ENCODE measurements at regions not wholly inside any gene's neighbourhood (a gene's known extent, or its start where the extent isn't known, plus 50 kb on each side); places are given as distances from the start of the nearest gene placed in this dataset.

DNA sequence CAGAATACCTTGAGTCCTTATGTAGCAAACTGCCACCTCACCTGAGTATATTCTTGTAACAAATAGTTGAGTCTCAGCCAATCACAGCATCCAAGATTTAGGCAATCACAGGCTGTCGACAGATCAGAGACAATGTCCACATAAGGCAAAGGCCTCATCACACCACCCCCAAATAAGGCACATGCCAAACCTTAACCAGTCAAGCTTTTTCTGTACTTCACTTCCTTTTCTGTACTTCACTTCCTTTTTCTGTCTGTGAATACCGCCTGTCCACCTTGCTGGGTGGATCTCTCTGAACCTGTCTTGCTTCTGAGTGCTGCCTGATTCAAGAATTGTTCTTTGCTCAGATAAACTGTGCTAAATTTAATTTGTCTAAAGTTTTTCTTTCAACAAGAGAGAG is 210.4 kb upstream of the N4BP1 start:
- Histone ChIP-seq H3K4me1 (ENCODE audit: control insufficient read depth, extremely low read depth, insufficient read depth, low read length) (no peaks in the 10 kb centered on the region), H2AFZ (ENCODE audit: low read length) (no peak overlapping the region), H3K79me2 (ENCODE audit: control insufficient read depth, insufficient read depth, low read length) (no peaks in the 10 kb centered on the region), H3K4me2 (ENCODE audit: extremely low read depth, insufficient read depth, low read length) (no peak overlapping the region), H3K4me3 (replicated peaks in 1 of 4; ENCODE audit: control extremely low read depth in 1 of 4, insufficient read depth in 1 of 4, low read depth in 3 of 4, low read length in 4 of 4) (no peak overlapping the region), H3K27ac (ENCODE audit: insufficient read depth, low read length) (no peak overlapping the region), H3K27me3 (ENCODE audit: control insufficient read depth, insufficient read depth, low read length) (no peaks in the 10 kb centered on the region), H4K20me1 (ENCODE audit: control insufficient read depth, extremely low read depth, insufficient read depth, low read length) (no peaks in the 10 kb centered on the region), H3K9me3 (ENCODE audit: control insufficient read depth, insufficient read depth, low read depth, low read length) (no peaks in the 10 kb centered on the region), H3K9ac (ENCODE audit: insufficient read depth, low read length) (no peak overlapping the region), H3K36me3 (ENCODE audit: control insufficient read depth, insufficient read depth, low read length) (no peaks in the 10 kb centered on the region)
- no peak for TF ChIP-seq EZH2 (IDR thresholded peaks at IDR 0.05; ENCODE audit: low read length, missing control alignments)
- TF ChIP-seq, protein P1, sequence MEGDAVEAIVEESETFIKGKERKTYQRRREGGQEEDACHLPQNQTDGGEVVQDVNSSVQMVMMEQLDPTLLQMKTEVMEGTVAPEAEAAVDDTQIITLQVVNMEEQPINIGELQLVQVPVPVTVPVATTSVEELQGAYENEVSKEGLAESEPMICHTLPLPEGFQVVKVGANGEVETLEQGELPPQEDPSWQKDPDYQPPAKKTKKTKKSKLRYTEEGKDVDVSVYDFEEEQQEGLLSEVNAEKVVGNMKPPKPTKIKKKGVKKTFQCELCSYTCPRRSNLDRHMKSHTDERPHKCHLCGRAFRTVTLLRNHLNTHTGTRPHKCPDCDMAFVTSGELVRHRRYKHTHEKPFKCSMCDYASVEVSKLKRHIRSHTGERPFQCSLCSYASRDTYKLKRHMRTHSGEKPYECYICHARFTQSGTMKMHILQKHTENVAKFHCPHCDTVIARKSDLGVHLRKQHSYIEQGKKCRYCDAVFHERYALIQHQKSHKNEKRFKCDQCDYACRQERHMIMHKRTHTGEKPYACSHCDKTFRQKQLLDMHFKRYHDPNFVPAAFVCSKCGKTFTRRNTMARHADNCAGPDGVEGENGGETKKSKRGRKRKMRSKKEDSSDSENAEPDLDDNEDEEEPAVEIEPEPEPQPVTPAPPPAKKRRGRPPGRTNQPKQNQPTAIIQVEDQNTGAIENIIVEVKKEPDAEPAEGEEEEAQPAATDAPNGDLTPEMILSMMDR (conservative IDR thresholded peaks at IDR 0.05 in 1 of 2, IDR thresholded peaks at IDR 0.05 in 1 of 2; ENCODE audit: low read depth in 1 of 2, low read length in 2 of 2) = no peak
- DNase-seq (ENCODE audit: low read depth in 2 of 2) = no peak

DNA sequence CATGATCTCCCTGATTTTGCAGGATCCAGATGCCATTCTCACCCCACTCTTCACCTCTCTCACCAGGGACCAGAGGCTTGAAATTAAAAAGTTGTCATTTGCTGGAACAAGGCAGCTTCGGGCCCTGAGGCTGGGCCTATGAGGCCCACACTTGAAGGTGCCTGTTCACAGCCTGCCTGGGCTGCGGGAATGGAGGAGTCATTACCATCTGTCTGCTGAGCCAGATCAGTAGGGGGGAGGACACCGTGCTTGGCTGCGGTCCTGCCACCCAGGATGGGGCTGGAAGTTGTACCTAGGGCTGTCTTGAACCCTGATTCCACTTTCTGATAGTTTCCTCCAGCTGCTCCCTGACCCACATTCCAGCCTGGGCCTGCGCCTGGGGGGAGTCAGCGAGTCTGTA is 208.3 kb upstream of the N4BP1 start:
- no peak overlapping the region for H3K27ac ChIP-seq (ENCODE audit: insufficient read depth, low read length)
- H3K79me2 ChIP-seq (ENCODE audit: control insufficient read depth, insufficient read depth, low read length) = no peaks in the 10 kb centered on the region
- H3K4me3 ChIP-seq (replicated peaks in 1 of 4; ENCODE audit: control extremely low read depth in 1 of 4, insufficient read depth in 1 of 4, low read depth in 3 of 4, low read length in 4 of 4) = no peak overlapping the region
- no peak overlapping the region for H2AFZ ChIP-seq (ENCODE audit: low read length)
- TF ChIP-seq, protein P1 (conservative IDR thresholded peaks at IDR 0.05 in 1 of 2, IDR thresholded peaks at IDR 0.05 in 1 of 2; ENCODE audit: low read depth in 1 of 2, low read length in 2 of 2) = no peak
- TF ChIP-seq EZH2 (IDR thresholded peaks at IDR 0.05; ENCODE audit: low read length, missing control alignments) = no peak
- H3K36me3 ChIP-seq (ENCODE audit: control insufficient read depth, insufficient read depth, low read length) = no peaks in the 10 kb centered on the region
- DNase-seq (ENCODE audit: low read depth in 2 of 2) = no peak
- no peak overlapping the region for H3K4me2 ChIP-seq (ENCODE audit: extremely low read depth, insufficient read depth, low read length)
- no peaks in the 10 kb centered on the region for H4K20me1 ChIP-seq (ENCODE audit: control insufficient read depth, extremely low read depth, insufficient read depth, low read length)
- no peaks in the 10 kb centered on the region for H3K9me3 ChIP-seq (ENCODE audit: control insufficient read depth, insufficient read depth, low read depth, low read length)
- H3K9ac ChIP-seq (ENCODE audit: insufficient read depth, low read length) = no peak overlapping the region
- H3K27me3 ChIP-seq (ENCODE audit: control insufficient read depth, insufficient read depth, low read length) = no peaks in the 10 kb centered on the region
- no peaks in the 10 kb centered on the region for H3K4me1 ChIP-seq (ENCODE audit: control insufficient read depth, extremely low read depth, insufficient read depth, low read length)

DNA sequence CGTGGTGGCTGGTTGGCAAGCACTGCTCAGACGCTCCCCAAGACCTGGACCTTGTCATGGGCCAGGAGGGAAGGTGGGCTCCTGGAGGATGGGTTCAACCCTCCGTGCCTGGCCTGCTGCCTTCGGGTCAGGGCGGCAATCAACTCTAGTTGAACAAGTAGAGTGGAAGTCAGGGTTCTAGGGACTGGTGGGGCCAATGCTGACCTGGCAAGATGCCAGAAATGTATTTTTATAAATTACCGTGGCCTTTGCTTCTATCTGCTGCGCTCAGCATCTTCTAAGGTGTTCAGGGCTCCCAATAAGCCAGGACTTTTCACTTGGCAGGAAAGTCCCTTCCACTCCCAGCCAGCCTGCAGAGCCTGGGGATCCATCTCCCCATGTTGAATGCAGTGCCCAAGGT is 207.1 kb upstream of the N4BP1 start:
- no peaks in the 10 kb centered on the region for H3K27me3 ChIP-seq (ENCODE audit: control insufficient read depth, insufficient read depth, low read length)
- no peaks in the 10 kb centered on the region for H4K20me1 ChIP-seq (ENCODE audit: control insufficient read depth, extremely low read depth, insufficient read depth, low read length)
- H3K9me3 ChIP-seq (ENCODE audit: control insufficient read depth, insufficient read depth, low read depth, low read length) = no peaks in the 10 kb centered on the region
- no peaks in the 10 kb centered on the region for H3K4me1 ChIP-seq (ENCODE audit: control insufficient read depth, extremely low read depth, insufficient read depth, low read length)
- no peaks in the 10 kb centered on the region for H3K36me3 ChIP-seq (ENCODE audit: control insufficient read depth, insufficient read depth, low read length)
- H2AFZ ChIP-seq (ENCODE audit: low read length) = no peak overlapping the region
- no peak overlapping the region for H3K27ac ChIP-seq (ENCODE audit: insufficient read depth, low read length)
- TF ChIP-seq, protein P1 (conservative IDR thresholded peaks at IDR 0.05 in 1 of 2, IDR thresholded peaks at IDR 0.05 in 1 of 2; ENCODE audit: low read depth in 1 of 2, low read length in 2 of 2) = no peak
- TF ChIP-seq EZH2 (IDR thresholded peaks at IDR 0.05; ENCODE audit: low read length, missing control alignments) = no peak
- H3K79me2 ChIP-seq (ENCODE audit: control insufficient read depth, insufficient read depth, low read length) = no peaks in the 10 kb centered on the region
- H3K9ac ChIP-seq (ENCODE audit: insufficient read depth, low read length) = no peak overlapping the region
- no peak overlapping the region for H3K4me3 ChIP-seq (replicated peaks in 1 of 4; ENCODE audit: control extremely low read depth in 1 of 4, insufficient read depth in 1 of 4, low read depth in 3 of 4, low read length in 4 of 4)
- no peak for DNase-seq (ENCODE audit: low read depth in 2 of 2)
- no peak overlapping the region for H3K4me2 ChIP-seq (ENCODE audit: extremely low read depth, insufficient read depth, low read length)

Measured in fibroblast of lung (primary cell).